Endothelial cell of umbilical vein (primary cell): ENCODE measurements at regions not wholly inside any gene's neighbourhood (a gene's known extent, or its start where the extent isn't known, plus 50 kb on each side); places are given as distances from the start of the nearest gene placed in this dataset.

ENCODE experiments used
- BruUV-seq: library from RNA; stranded (reverse); fragments of 400-500 nt; replicated peaks from 2 replicates; lab custom pipeline; 2021; lab: Mats Ljungman, UMichigan
- CTCF ChIA-PET: fragments of 300-600, 350-600 bp; sonication (Branson Sonifier 250); formaldehyde crosslinking; loops from one replicate; lab custom pipeline; 2021; ENCODE audit warnings: antibody characterized with exemption, inconsistent platforms; lab: Charles Lee
- POLR2A ChIA-PET: fragments of 300-600, 350-600 bp; sonication (Branson Sonifier 250); formaldehyde crosslinking; loops from one replicate; lab custom pipeline; 2021; ENCODE audit warnings: antibody characterized with exemption, inconsistent platforms; lab: Charles Lee
- DNase-seq: peaks from one replicate; pipeline ENCODE4 v3.0.0-alpha.2; 2011; ENCODE audit warnings: low read depth, low spot score
- FAIRE-seq: peaks from 2 replicates; lab custom pipeline; 2011; peaks lifted over from hg19 to GRCh38; lab: Jason Lieb, UNC
- H2AFZ ChIP-seq: 2 replicates; pipeline ENCODE4 v1.6.0; 2012; ENCODE audit warnings: low read depth, low read length, control low read depth, inconsistent platforms
- H3K27ac ChIP-seq: 2 replicates; pipeline ENCODE4 v1.5.1; 2011; ENCODE audit warnings: low read depth, mild to moderate bottlenecking, control low read depth, low read length, moderate library complexity; ENCODE audit not compliant: insufficient read depth
- H3K27me3 ChIP-seq, 2 experiments: 2 replicates each; pipeline versions ENCODE4 v1.6.0 to v1.6.1; 2011; ENCODE audit warnings: low read length in 2 of 2, mixed read lengths in 1 of 2; ENCODE audit not compliant: control insufficient read depth in 2 of 2, insufficient read depth in 2 of 2
- H3K36me3 ChIP-seq, 2 experiments: 2 replicates in 1 of 2; 3 replicates in 1 of 2; pipeline ENCODE4 v1.5.1; 2011; ENCODE audit warnings: low read length in 2 of 2, mild to moderate bottlenecking in 1 of 2, moderate library complexity in 1 of 2; ENCODE audit not compliant: control insufficient read depth in 2 of 2, insufficient read depth in 2 of 2; ENCODE audit errors: extremely low read depth in 1 of 2
- H3K4me1 ChIP-seq: 3 replicates; pipeline ENCODE4 v1.5.1; 2011; ENCODE audit warnings: mild to moderate bottlenecking, low read length; ENCODE audit not compliant: control insufficient read depth, insufficient read depth; ENCODE audit errors: extremely low read depth
- H3K4me2 ChIP-seq: 2 replicates; pipeline ENCODE4 v1.6.1; 2011; ENCODE audit warnings: low read length, control low read depth, mixed read lengths; ENCODE audit not compliant: insufficient read depth
- H3K4me3 ChIP-seq, 3 experiments: fragments of 200-600 bp in 1 of 3; sonication (generic), shearing (Covaris generic) in 1 of 3; replicated peaks in 1 of 3; 2 replicates each; pipeline ENCODE4 v1.5.1; 2011 to 2016; ENCODE audit warnings: control low read depth in 3 of 3, low read length in 3 of 3, mild to moderate bottlenecking in 2 of 3, inconsistent platforms in 1 of 3, low read depth in 1 of 3, moderate library complexity in 1 of 3; ENCODE audit not compliant: insufficient read depth in 1 of 3
- H3K79me2 ChIP-seq: 2 replicates; pipeline ENCODE4 v1.6.0; 2012; ENCODE audit warnings: low read length, inconsistent platforms; ENCODE audit not compliant: control insufficient read depth, insufficient read depth
- H3K9ac ChIP-seq: replicated peaks from 2 replicates; pipeline ENCODE3; 2011; ENCODE audit warnings: low read length, control low read depth; ENCODE audit not compliant: insufficient read depth; ENCODE audit errors: extremely low read depth
- H3K9me1 ChIP-seq: replicated peaks from 3 replicates; pipeline ENCODE4 v1.6.0; 2011; ENCODE audit warnings: mild to moderate bottlenecking, low read length; ENCODE audit not compliant: control insufficient read depth, insufficient read depth; ENCODE audit errors: extremely low read depth
- H3K9me3 ChIP-seq: replicated peaks from 2 replicates; pipeline ENCODE4 v1.5.1; 2012; ENCODE audit warnings: low read length, inconsistent platforms; ENCODE audit not compliant: control insufficient read depth, insufficient read depth
- H4K20me1 ChIP-seq: replicated peaks from 2 replicates; pipeline ENCODE3; 2011; ENCODE audit warnings: mild to moderate bottlenecking, low read length; ENCODE audit not compliant: control insufficient read depth, insufficient read depth; ENCODE audit errors: extremely low read depth
- EZH2 ChIP-seq: IDR thresholded peaks from 2 replicates; pipeline ENCODE4 v1.6.1; 2012; ENCODE audit warnings: borderline replicate concordance, low read depth, mild to moderate bottlenecking, moderate library complexity, low read length, inconsistent platforms; ENCODE audit not compliant: severe bottlenecking
- GATA2 ChIP-seq: IDR thresholded peaks from 2 replicates; pipeline ENCODE4 v1.7.0; 2011; ENCODE audit warnings: low read depth, mild to moderate bottlenecking, moderate library complexity, mixed read lengths, low read length; ENCODE audit not compliant: insufficient read length, insufficient read depth
- JUN ChIP-seq: IDR thresholded peaks from 2 replicates; pipeline ENCODE4 v1.6.1; 2011; ENCODE audit warnings: borderline replicate concordance, low read depth; ENCODE audit not compliant: insufficient read length, insufficient read depth
- MAX ChIP-seq: IDR thresholded peaks from 2 replicates; pipeline ENCODE4 v1.6.1; 2011; ENCODE audit not compliant: insufficient read depth, insufficient read length
- MYC ChIP-seq: IDR thresholded peaks from one replicate; pipeline ENCODE4 v1.6.1; 2011; ENCODE audit warnings: mild to moderate bottlenecking, low read depth, low read length
- POLR2A ChIP-seq: IDR thresholded peaks from 2 replicates; pipeline ENCODE4 v1.6.1; 2012; ENCODE audit warnings: low read depth, mild to moderate bottlenecking, control low read depth, low read length
- POLR2AphosphoS5 ChIP-seq: IDR thresholded peaks from 2 replicates; pipeline ENCODE4 v1.6.1; 2012; ENCODE audit warnings: low read depth, mild to moderate bottlenecking, control low read depth, low read length, moderate library complexity; ENCODE audit not compliant: insufficient read depth
- dilution Hi-C: fragments of 300-500 bp; cut with MboI; formaldehyde crosslinking; loops from one replicate; pipeline ENCODE4 v1.15.0; 2019; ENCODE audit warnings: low sequenced_read_pairs; ENCODE audit not compliant: extremely low pct_ligation_motif_present
- intact Hi-C: fragments of 100-400 bp; cut with micrococcal nuclease; formaldehyde crosslinking; loops from one replicate; pipeline ENCODE4 v1.10.0; 2022

- H3K4me1 ChIP-seq, result no peaks in the 10 kb centered on the region
These were observed 98.2 kb upstream of the CYP1B1 start for GRCh38 chr2:38174131-38174530.

GRCh38 chr2:38173683-38174082 lies 97.7 kb upstream of the CYP1B1 start:
- H3K9me3 ChIP-seq, result no peaks in the 10 kb centered on the region
- intact Hi-C loops, result no loop called here
- H4K20me1 ChIP-seq, result no peaks in the 10 kb centered on the region
- H3K27ac ChIP-seq, result no peak overlapping the region
- no peaks in the 10 kb centered on the region for H3K9me1 ChIP-seq
- H3K27me3 ChIP-seq, result peaks cover 0 to 2% of the 10 kb centered on the region in 2 experiments
- H3K9ac ChIP-seq, result no peak overlapping the region
- BruUV-seq, result no TSS peak
- H3K36me3 ChIP-seq, result no peaks in the 10 kb centered on the region
- ChIA-PET POLR2A (no interaction called here), CTCF (no interaction called here)
- TF ChIP-seq EZH2 (no peak), POLR2AphosphoS5 (no peak), MYC (no peak), MAX (no peak), JUN (no peak), POLR2A (no peak), GATA2 (no peak)
- H3K4me3 ChIP-seq, result no peak overlapping the region
- DNase-seq (no peak), FAIRE-seq (no peak)
- no peaks in the 10 kb centered on the region for H3K4me1 ChIP-seq
- no peak overlapping the region for H3K4me2 ChIP-seq
- no peaks in the 10 kb centered on the region for H3K79me2 ChIP-seq
- H2AFZ ChIP-seq, result no peak overlapping the region
- dilution Hi-C loops, result no loop called here

More at GRCh38 chr2:38174131-38174530, 98.2 kb upstream of the CYP1B1 start:
- intact Hi-C loops (no loop called here), dilution Hi-C loops (no loop called here)
- Histone ChIP-seq H2AFZ (no peak overlapping the region), H3K27ac (no peak overlapping the region), H3K9ac (no peak overlapping the region), H3K4me3 (no peak overlapping the region), H3K9me3 (no peaks in the 10 kb centered on the region), H3K79me2 (no peaks in the 10 kb centered on the region), H3K36me3 (no peaks in the 10 kb centered on the region), H3K9me1 (no peaks in the 10 kb centered on the region), H3K27me3 (peaks cover 0 to 2% of the 10 kb centered on the region in 2 experiments), H4K20me1 (no peaks in the 10 kb centered on the region), H3K4me2 (no peak overlapping the region)
- TF ChIP-seq JUN, result no peak
- FAIRE-seq (no peak), DNase-seq (no peak)
- POLR2A ChIA-PET, result no interaction called here
- CTCF ChIA-PET, result no interaction called here
- BruUV-seq, result no TSS peak
